Coronary artery (tissue), 2 donors: ENCODE measurements at regions not wholly inside any gene's neighbourhood (a gene's known extent, or its start where the extent isn't known, plus 50 kb on each side); places are given as distances from the start of the nearest gene placed in this dataset.
"Not testable (repeated sequence)": the region's sequence is repeated elsewhere in the genome, so short reads cannot be mapped to it uniquely, and the experiment has no call there.

Experiments
- DNase-seq: peaks from one replicate; pipeline ENCODE4 v3.0.0-alpha.2; 2017; ENCODE audit warnings: low spot score
- H3K27ac ChIP-seq, 2 donors: fragments of 200-600 bp; sonication (generic); one replicate each; pipeline ENCODE4 v1.5.1; 2016 to 2019
- H3K4me3 ChIP-seq: fragments of 200-600 bp; sonication (generic); 2 replicates; pipeline ENCODE4 v1.5.1; 2016; ENCODE audit warnings: mild to moderate bottlenecking, moderate library complexity

DNA sequence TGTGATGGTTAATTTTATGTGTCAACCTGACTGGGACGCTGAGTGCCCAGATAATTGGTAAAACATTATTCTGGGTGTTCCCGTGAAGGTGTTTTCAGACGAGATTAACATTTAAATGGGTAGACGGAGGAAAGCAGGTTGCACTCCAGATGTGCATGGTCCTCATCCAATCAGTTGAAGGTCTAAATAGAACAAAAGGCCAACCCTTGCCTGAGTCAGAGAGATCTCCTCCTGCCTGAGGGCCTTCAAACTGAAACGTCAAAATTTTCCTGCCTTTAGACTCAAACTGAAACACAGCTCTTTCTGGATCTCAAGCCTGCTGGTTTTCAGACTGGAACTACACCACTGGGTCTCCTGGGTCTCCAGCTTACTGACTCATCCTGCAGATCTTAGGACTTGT, 73.5 kb downstream of the NPIPA8 start:
- not testable (repeated sequence) for H3K4me3 ChIP-seq, H3K27ac ChIP-seq, DNase-seq

DNA sequence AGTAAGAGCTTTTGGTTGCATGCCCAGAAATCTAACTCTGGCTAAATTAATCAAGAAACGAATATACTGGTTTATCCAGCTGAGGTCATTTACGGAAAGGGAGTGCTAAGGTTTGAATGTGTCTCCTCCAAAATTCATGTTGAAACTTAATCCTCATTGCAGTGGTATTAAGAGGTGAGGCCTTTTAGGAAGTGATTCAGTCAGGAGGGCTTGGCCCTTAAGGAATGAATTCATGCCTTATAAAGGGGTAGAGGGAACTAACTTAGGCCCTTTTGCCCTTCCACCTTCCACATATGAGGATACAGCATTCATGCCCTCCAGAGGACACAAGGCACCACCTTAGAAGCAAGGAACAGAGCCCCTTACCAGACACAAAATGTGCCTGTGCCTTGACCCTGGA, 74.7 kb downstream of the NPIPA8 start:
- not testable (repeated sequence) for H3K4me3 ChIP-seq, DNase-seq, H3K27ac ChIP-seq

GRCh38 chr16:18259496-18260176, 76.9 kb downstream of the NPIPA8 start:
- not testable (repeated sequence) for H3K27ac ChIP-seq, DNase-seq, H3K4me3 ChIP-seq

DNA sequence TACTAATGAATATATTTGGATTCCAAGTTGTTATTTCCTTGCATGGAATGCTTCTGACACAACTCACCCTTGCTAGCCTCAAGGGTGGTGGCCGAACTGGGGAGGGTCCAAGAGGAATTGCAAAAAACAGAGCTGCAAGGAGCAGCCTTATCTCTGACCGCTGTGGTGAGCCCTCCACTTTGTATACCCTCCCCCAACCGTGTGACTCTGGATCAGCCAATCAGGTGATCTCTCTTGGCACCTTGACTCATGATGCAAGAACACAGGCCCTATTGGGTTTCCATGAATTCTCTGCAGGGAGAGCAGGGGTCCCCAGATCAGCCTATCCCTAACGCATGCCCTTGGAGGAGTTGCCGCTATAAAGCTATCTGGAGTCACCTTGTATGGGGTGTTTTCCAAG, 83.6 kb downstream of the NPIPA8 start:
- not testable (repeated sequence) for DNase-seq, H3K4me3 ChIP-seq, H3K27ac ChIP-seq

DNA sequence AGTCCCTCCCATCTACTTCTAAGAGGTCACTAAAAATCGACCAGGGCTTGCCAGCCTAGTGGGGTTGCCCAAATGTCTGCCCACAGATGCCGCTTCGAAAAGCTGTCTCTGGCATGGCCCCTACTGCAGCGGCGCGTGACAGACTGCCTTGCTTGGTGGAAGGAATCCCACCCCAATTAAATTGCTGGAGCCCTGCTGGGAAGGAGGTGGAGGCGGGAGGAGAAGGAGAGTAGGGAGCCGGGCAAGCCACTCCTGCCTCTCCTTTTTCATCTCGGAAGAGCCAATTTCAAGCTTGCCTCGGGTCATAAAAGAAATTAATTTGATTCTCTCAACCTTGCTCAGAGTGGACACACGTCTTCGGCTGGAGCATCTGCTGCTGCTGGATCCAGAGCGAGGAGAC, 106.0 kb downstream of the NPIPA8 start:
- not testable (repeated sequence) for H3K4me3 ChIP-seq, DNase-seq, H3K27ac ChIP-seq

DNA sequence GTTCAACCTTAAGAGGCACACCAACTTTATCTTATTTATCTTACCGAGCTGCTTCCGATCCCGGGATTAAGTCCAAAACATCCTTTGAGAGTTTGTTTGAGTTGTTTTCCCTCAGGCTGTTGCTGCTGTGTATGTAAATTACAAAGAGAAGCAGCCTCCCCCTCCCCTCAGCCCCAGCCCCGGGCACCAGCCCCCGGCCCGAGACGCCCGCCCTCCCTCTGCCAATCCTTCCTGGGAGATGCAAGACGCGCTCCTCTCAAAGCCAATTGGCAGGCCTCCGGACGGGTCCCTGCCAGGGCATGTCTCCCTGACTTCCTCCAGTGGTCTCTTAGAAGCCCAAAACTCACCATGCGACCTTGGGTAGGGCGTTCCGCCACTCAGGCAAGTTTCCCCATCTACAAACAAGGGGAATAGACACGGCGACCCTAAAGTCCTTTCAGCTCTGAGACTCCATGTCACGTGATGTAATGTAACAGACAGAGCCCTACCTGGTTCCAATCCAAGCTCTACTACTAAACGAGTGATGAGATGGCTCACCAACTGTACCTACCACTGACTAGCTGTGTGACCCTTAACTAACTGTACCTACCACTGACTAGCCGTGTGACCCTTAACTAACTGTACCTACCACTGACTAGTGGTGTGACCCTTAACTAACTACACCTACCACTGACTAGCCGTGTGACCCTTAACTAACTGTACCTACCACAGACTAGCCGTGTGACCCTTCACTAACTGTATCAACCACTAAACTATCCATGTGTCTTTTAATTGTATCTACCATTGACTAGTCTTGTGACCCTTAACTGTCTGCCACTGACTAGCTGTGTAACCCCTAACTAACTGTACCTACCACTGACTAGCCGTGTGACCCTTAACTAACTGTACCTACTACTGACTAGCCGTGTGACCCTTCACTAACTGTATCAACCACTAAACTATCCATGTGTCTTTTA, 114.2 kb downstream of the NPIPA8 start:
- not testable (repeated sequence) for H3K27ac ChIP-seq, H3K4me3 ChIP-seq, DNase-seq

DNA sequence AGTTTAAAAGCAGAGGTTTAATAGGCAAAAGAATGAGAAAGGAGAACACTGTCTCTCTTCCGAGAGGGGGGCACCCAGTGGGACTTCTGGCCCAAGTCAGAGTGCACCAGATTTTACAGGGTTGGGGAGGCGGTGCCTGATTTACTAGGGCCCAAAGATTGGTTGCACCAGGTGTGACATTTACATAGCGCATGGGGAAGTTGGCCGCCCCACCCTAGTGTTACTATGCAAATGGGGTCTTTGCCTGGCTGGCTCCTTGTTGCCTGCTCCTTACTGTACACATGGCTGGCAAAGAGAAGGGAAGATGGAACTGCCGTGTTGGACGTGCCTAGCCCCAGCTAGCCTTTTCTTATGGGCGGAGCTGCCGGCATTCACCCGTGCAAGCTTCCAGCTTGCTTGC, 118.8 kb downstream of the NPIPA8 start:
- not testable (repeated sequence) for H3K27ac ChIP-seq, H3K4me3 ChIP-seq, DNase-seq

DNA sequence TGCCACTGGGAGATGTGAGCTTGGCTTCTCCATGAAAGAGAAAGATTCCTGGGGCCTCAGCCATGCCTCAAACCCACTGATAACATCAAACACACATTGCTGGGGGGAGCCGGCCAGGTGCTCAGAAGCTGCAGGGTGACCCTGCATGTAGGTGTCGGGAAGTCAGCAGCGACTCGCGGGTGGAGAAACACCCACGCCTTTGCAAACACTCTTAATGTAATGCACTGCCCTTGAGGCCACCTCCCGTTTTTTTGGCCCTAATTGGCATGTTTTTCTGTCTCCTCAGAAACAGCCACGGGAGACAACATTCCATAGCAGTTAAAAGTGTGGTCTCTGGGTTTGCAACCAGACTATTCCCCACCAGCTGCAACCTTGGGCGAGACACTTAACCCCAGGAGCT, 119.7 kb downstream of the NPIPA8 start:
- not testable (repeated sequence) for H3K4me3 ChIP-seq, DNase-seq, H3K27ac ChIP-seq

- DNase-seq, H3K4me3 ChIP-seq, H3K27ac ChIP-seq: not testable (repeated sequence)
Observed at GRCh38 chr16:18213810-18214209, 122.7 kb downstream of the NPIPA8 start.

DNA sequence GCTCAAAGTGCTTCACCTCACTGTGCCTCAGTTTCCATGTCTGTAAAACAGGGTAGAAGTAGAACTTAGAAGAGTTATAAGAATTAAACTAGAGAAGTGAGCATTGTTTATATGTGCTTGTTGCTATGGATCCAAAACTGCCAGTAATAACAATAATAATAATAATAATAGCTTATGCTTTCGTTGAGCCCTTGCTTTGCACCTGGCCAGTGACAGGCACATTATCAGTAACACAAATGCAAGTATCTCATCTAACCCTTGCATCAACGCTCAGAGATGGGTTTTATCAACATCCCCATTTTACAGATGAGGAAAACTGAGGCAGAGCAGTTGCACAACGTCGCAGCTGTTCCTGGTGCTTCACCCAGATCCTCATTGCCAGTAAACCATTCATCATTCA, 125.0 kb downstream of the NPIPA8 start:
- not testable (repeated sequence) for H3K4me3 ChIP-seq, DNase-seq

DNA sequence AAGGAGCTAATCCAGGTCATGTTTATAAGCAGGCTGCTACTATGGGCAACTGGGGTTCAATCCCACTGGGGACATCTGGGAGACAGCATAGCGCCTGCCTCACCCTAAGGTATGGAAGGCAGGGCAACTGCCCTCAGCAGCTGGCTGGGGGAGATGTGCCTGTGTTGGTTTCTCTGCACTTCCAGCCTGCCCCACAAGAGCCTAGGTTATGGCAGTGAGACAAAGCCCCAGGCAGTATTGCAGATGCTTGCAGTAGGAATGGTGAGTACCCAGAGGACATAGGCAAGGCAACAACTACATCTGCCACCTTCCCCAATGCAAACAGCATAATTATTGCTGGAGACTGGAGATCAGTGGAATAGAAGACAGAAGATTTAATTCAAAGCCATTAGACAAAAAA, 131.8 kb downstream of the NPIPA8 start:
- not testable (repeated sequence) for H3K4me3 ChIP-seq, DNase-seq

More for the DNA sequence above, 125.0 kb downstream of the NPIPA8 start:
- not testable (repeated sequence) for H3K27ac ChIP-seq

DNA sequence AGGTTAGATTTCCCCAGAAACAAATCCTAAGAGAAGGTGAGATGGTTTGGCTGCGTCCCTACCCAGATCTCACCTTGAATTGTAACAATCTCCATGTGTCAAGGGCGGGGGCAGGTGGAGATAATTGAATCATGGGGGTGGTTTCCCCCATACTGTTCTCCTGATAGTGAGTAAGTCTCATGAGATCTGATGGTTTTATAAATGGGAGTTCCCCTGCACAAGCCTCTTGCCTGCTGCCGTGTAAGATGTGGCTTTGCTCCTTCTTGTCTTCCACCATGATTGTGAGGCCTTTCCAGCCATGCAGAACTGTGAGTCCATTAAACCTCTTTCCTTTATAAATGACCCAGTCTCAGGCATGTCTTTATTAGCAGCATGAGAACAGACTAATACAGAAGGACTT, 132.2 kb downstream of the NPIPA8 start:
- not testable (repeated sequence) for H3K4me3 ChIP-seq, DNase-seq, H3K27ac ChIP-seq

More for the DNA sequence above, 131.8 kb downstream of the NPIPA8 start:
- not testable (repeated sequence) for H3K27ac ChIP-seq

- H3K27ac ChIP-seq, H3K4me3 ChIP-seq, DNase-seq: not testable (repeated sequence)
Observed at GRCh38 chr16:18201511-18201910, 135.0 kb downstream of the NPIPA8 start.

GRCh38 chr16:18192389-18192788, 144.1 kb downstream of the NPIPA8 start:
- DNase-seq, H3K27ac ChIP-seq, H3K4me3 ChIP-seq: not testable (repeated sequence)

DNA sequence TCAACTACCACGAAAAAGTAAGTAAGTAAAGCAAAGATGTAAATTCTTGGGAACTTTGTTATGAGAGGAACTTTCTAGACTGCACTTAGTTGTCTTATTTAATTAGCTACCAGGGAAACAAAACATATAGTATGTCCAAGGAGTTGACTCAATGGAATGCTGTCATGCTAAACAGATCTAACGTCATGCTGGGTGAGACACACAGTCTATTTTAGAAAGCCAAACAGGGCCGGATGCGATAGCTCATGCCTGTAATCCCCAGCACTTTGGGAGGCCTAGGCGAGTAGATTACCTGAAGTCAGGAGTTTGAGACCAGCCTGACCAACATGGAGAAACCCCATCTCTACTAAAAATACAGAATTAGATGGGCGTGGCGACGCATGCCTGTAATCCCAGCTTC, 146.4 kb downstream of the NPIPA8 start:
- H3K4me3 ChIP-seq, DNase-seq: not testable (repeated sequence)

DNA sequence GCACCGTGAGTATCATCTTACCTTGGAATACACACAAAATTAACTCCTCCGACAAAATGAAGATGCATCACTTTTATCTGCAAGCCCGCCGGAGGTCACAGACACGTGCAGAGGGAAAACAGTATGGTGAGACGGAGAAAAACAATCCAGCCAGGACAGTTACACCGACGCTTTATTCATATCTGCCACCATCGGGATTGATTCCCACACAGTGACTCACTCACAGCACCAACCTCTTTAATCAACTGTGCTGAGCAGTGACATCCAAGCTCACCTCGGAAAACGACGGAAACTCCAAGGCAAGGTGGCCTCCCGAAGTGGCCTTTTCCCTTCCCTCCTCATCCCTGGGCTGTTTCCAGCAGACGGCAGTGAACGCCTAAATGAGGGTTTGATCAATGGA, 151.8 kb downstream of the NPIPA8 start:
- H3K4me3 ChIP-seq, H3K27ac ChIP-seq, DNase-seq: not testable (repeated sequence)

More for the DNA sequence above, 146.4 kb downstream of the NPIPA8 start:
- not testable (repeated sequence) for H3K27ac ChIP-seq

- not testable (repeated sequence) for DNase-seq, H3K4me3 ChIP-seq, H3K27ac ChIP-seq
Observed at GRCh38 chr16:18181028-18181427, 155.5 kb downstream of the NPIPA8 start.

- not testable (repeated sequence) for DNase-seq, H3K4me3 ChIP-seq, H3K27ac ChIP-seq
Observed at GRCh38 chr16:18173945-18174497, 162.5 kb downstream of the NPIPA8 start.

- H3K27ac ChIP-seq, H3K4me3 ChIP-seq, DNase-seq: not testable (repeated sequence)
Observed at GRCh38 chr16:18162293-18162692, 174.2 kb downstream of the NPIPA8 start.
